ENCODE measurements at regions not wholly inside any gene's neighbourhood (a gene's known extent, or its start where the extent isn't known, plus 50 kb on each side); places are given as distances from the start of the nearest gene placed in this dataset.

DNA sequence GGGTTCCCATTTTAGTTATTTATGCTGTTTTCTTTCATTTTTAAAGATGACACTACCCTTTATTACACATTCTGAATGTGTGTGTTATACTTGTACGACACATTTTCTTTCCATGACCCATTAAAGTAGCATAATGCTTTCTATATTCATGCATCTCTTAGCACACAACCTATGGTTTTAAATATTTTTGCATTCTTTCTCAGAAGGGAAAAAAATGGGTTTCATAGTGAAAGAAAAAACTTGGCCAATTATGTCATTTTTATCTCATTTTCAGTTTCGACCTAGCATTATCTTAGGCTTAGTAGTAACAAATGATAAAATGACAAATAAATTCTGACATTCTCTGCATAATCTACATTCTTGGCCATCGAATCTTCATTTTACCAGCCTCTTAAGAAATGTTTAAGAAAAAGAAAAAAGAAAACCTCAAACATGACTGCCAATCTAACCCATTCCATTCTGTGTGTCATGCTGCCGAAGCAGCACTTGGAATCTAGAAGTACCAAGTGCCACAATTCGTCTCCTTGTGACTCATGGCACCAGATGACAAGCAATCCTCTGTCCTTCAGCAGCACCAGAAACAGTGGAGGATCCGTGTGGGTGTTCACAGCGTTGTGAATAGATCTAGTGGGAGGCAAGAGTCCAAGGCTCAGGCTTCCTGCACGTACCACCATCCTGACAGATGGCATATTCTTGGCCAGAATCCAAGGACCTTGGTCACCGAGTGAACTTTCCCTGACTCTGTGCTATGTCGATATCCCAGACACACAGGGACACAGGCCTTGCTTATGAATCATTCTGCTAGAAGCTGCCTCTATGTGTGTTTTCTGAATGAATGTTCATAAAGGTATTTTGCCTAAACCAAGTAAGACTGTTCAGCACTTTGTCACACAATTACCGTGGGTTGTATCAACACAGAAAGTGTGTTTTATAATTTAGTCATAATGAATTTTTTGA lies 502.7 kb downstream of the NR2F1-AS1 start:
- TF ChIP-seq, protein P1, sequence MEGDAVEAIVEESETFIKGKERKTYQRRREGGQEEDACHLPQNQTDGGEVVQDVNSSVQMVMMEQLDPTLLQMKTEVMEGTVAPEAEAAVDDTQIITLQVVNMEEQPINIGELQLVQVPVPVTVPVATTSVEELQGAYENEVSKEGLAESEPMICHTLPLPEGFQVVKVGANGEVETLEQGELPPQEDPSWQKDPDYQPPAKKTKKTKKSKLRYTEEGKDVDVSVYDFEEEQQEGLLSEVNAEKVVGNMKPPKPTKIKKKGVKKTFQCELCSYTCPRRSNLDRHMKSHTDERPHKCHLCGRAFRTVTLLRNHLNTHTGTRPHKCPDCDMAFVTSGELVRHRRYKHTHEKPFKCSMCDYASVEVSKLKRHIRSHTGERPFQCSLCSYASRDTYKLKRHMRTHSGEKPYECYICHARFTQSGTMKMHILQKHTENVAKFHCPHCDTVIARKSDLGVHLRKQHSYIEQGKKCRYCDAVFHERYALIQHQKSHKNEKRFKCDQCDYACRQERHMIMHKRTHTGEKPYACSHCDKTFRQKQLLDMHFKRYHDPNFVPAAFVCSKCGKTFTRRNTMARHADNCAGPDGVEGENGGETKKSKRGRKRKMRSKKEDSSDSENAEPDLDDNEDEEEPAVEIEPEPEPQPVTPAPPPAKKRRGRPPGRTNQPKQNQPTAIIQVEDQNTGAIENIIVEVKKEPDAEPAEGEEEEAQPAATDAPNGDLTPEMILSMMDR (IDR thresholded peaks at IDR 0.05) = no peak
- TF ChIP-seq EP300 (IDR thresholded peaks at IDR 0.05) = no peak
- TF ChIP-seq POLR2A (IDR thresholded peaks at IDR 0.05) = no peak
